HG02885 (cell line): ENCODE measurements at regions not wholly inside any gene's neighbourhood (a gene's known extent, or its start where the extent isn't known, plus 50 kb on each side); places are given as distances from the start of the nearest gene placed in this dataset.
"Not testable (repeated sequence)": the region's sequence is repeated elsewhere in the genome, so short reads cannot be mapped to it uniquely, and the experiment has no call there.

ENCODE experiments used
- ATAC-seq: cut with Tn5 transposase; IDR thresholded peaks from one replicate; pipeline ENCODE4 v1.9.1; 2021; ENCODE audit warnings: mild to moderate bottlenecking; ENCODE audit not compliant: unreplicated experiment, poor library complexity

DNA sequence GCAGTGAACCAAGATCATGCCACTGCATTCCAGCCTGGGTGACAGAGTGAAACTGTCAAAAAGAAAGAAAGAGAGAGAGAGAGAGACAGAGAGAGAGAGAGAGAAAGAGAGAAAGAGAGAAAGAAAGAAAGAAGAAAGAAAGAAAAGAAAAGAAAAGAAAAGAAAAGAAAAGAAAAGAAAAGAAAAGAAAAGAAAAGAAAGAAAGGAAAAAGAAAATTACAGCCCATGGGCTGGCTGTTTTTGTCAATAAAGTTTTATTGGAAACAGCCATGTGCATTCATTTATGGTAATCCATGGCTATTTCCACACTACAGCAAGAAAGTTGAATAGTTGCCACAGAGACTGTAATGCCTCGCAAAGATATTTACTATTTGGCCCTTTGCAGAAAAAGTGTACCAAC is 103.2 kb upstream of the MED13L start:
- ATAC-seq, result not testable (repeated sequence)

DNA sequence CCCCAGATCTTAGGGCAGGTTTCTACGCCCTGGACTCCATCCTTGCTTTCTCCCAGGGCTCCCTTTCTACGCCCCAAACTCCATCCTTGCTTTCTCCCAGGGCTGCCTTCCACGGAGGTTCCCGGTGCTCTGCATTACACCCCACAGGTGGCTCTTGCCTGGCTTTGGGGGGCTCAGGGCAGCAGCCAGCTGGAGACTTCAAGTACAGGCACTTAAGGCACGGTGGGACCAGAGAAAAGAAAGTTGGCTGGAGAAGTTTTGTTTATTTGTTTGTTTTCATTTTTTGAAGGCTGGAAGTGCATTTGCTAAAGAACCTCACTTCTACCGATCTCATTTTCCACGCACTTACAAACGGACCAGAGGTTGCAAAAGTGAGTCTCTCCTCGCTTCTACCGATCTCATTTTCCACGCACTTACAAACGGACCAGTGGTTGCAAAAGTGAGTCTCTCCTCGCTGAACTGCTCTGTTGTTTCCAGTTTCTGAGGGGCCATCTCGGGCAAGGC is 103.8 kb upstream of the MED13L start:
- no peak for ATAC-seq

GRCh38 chr12:116381744-116382685 is 104.5 kb upstream of the MED13L start:
- ATAC-seq, result no peak

GRCh38 chr12:116382686-116383530 is 105.4 kb upstream of the MED13L start:
- no peak for ATAC-seq

DNA sequence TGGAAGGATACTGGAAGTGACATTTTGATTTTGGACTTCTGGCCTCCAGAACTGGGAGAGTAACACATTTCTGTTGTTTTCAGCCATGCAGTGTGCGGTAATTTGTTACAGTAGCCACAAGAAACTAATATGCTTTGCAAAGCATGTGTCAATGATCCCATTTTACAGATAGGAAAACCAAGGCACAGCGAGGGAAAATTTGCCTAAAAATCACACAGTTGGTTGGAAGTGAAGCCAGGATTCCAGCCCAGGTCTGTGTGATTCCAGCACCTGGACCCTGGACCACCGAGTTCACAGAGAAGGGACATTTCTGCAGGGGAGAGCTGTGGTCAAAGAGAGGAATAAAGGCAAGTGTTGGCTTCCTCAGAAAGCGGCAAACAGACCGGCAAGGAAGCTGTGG is 106.7 kb upstream of the MED13L start:
- ATAC-seq, result no peak

DNA sequence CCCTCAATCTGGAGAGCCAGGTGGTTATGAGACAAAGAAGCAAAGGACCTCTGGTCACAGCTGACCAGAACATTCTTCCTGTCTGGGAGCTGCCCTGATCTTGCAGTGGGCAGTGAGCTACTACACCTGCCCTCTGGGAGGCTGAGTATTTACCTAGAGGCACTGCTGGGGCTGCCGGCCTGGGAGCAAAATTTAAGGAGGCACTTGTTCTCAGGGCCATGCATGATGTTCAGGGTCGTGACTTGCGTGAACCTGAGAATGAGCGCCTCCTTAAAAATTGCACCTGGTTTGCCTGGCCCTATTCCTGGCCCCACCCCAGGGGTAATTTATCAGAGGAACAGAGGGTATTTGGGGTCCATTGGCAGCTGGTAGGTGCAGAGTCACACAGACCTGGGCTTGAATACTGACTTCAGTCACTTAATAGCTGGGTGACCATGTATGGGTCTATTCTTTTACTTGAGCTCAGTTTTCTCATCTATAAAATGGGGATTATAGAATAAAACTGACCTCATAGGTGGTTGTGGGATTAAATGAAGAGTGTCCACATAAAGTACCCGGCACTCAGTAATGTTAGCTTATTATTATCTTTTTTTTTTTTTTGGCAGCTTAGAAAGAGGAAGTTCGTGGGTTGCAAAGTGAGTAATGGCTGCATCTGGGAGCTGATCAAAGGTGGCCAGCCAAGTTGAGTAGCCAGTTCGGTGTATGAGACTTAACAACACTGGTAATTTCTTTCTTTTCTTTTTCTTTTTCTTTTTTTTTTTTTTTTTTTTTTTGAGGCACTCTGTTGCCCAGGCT is 107.4 kb upstream of the MED13L start:
- ATAC-seq, result peak; percentile 55

DNA sequence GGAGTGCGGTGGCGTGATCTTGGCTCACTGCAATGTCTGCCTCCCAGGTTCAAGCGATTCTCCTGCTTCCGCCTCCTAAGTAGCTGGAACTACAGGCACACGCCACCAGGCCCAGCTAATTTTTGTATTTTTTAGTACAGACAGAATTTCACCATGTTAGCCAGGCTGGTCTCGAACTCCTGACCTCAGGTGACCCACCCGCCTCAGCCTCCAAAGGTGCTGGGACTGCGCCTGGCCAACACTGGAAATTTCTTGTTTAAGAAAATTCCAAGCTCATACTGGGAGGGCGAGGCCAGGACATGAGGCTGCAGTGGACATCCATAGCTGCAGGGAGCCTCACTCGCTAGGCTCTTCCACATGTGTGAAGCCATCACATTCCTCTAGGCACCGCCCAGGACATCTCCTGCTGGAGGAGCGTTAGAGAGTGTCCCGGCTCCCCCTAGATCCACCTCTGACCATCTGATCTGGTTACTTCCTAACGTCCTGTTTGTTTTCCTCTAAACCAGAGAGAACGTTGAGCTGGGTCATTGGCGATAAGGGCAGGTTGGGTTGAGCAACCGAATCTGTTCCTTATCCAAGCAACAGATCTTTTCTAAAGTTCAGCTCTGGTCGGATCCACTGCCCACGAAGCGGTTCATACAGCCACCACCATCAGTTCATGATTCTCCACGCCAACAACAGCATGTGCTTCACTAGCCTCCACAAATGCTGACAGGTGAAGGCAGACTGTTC is 108.2 kb upstream of the MED13L start:
- ATAC-seq, result no peak

- no peak for ATAC-seq
Observed at GRCh38 chr12:116389326-116389725, 111.8 kb upstream of the MED13L start.

GRCh38 chr12:116389990-116390389 is 112.5 kb upstream of the MED13L start:
- ATAC-seq, result no peak

GRCh38 chr12:116390401-116391335 is 113.2 kb upstream of the MED13L start:
- ATAC-seq, result no peak

DNA sequence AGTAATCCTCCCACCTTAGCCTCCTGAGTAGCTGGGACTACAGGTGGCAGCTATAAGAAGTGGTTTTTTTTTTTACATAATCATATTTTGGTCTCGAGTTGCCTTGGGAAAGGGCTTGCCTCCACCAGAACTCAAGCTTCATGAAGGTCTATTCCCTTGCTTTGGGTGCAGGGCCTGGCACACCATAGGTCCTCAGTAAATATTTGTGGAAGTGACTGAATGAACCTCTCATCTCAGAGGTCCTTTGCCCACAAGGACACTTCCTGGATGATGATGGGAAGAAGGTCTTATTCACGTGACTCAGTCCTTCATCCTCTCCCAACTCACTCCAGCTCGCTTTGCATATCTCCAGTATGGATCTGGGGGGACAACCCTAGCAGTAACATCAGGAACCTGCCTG is 114.0 kb upstream of the MED13L start:
- no peak for ATAC-seq

DNA sequence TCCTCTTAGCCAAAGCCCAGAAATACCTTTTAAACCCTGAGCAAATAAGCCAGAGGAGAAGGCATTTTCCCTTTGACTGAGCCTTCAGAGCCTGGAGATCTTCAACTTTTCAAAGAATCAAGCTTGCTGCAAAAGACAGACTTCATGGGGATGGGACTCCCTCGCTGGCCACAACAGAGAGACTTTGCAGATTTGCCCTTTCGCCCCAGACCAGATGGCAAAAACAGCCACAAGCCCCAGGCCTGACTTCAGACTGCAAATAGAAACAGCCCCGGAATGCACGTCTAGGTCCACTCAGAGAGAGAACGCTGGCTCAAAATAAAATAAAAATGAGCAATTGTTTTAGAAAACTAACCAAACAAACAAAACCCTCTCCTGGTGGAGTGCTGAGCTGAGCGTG is 114.6 kb upstream of the MED13L start:
- no peak for ATAC-seq

- ATAC-seq, result no peak
Observed at GRCh38 chr12:116393255-116393654, 115.8 kb upstream of the MED13L start.

GRCh38 chr12:116393859-116394650 is 116.6 kb upstream of the MED13L start:
- no peak for ATAC-seq

DNA sequence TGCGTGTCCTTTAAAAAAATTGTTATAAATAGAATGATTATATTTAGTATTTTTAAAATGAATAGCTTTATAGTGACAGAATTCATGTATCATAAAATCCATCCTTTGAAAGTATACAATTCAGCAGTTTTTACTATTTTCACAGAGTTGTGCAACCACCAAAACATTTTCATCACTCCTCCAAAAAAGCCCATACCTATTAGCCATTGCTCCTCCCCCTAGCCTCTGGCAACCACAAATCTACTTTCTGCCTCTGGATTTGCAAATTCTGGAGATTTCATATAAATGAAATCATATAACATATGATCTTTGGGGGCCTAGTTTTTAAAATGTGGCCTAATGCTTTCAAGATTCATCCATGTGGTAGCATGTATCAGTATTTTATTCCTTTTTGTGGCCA is 117.9 kb upstream of the MED13L start:
- ATAC-seq, result no peak

DNA sequence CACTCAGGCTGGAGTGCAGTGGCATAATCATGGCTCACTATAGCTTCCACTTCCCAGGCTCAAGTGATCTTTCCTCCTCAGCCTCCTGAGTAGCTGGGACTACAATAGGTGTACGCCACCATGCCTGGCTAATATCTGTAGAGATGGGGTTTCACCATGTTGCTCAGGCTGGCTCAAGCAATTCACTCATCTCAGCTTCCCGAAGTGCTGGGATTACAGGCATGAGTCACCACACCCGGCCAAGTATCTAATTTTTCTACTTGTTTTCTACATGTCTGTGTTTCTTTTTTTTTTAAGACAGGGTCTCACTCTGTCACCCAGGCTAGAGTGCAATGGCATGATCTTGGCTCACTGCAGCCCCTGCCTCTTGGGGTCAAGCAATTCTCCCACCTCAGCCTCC is 119.7 kb upstream of the MED13L start:
- no peak for ATAC-seq

DNA sequence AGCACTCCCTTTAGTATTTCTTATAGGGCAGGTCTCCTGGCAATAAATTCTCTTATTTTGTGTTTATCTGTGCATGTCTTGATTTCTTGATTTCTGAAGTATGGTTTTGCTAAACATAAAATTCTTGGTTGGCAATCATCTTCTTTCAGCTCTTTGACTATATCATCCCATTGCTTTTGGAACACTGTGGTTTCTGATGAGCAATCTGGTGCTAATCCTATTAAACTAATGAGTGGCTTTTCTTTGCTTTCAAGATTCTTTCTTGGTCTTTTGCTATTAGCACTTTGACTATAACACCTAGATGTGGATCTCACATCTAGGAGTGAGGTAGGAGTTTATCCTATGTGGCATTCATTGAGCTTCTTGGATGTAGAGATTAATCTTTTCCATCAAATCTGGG is 120.7 kb upstream of the MED13L start:
- ATAC-seq, result no peak

GRCh38 chr12:116399055-116399454 is 121.6 kb upstream of the MED13L start:
- no peak for ATAC-seq
